ENCODE measurements at regions not wholly inside any gene's neighbourhood (a gene's known extent, or its start where the extent isn't known, plus 50 kb on each side); places are given as distances from the start of the nearest gene placed in this dataset.
"Not testable (repeated sequence)": the region's sequence is repeated elsewhere in the genome, so short reads cannot be mapped to it uniquely, and the experiment has no call there.

DNA sequence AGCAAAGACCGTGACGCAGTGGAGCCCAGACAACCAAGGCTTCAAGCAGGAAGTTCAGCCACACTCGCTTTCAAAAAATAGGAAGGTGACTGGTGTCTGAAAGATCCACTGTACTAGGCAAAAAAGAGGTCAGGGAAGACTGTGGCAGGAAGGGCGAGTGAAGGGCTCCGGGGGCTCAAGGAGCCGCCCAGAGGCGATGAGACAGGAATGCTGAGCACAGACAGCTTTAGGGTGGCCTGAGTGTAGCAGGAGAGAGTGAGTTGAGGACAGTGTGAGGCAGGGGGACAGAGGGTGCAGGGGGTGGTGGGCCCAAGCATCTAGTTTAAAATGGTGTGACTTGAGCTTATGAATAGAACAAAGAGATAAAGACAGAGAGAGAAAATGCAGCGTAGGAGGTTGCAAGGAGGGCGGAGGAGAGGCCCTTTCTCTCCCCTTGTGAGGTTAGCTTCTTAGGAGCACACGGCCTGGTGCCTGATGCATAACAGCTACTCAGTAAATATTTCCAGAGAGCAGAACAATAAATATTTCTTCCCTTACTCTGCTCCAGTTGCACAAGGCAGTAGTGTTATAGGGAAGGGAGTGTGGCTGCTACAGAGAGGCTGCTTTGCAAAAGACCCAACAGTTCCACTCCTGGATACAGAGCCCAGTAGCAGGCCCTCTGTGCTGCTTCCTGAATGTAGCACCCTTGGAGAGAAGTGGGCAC, 789.7 kb upstream of the RAB6C start:
- no peak for DNase-seq (ENCODE audit: extremely low read depth in 1 of 2, low read depth in 1 of 2)

DNA sequence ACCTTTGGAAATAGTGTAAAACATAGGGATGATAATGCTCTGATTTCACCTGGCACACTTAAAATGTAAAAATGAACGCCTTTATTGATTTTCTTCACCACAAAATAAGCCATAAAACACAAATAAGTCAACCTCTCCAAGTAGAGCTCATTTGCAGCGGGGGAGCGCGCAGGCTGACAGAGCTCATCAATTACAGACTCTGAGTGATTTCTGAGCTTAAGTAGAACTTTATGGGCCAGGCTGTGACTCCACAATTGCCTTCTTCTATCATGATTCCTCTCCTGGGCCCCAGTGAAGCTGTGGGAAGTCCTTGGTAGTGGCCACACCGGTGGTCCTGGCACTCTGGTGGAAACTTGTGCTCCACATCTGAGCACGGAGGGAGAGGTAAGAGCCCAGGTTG, 789.0 kb upstream of the RAB6C start:
- no peak for DNase-seq (ENCODE audit: extremely low read depth in 1 of 2, low read depth in 1 of 2)

- DNase-seq (ENCODE audit: extremely low read depth in 1 of 2, low read depth in 1 of 2), result no peak
Observed at GRCh38 chr2:129191530-129191929, 787.9 kb upstream of the RAB6C start.

GRCh38 chr2:129192117-129192516, 787.3 kb upstream of the RAB6C start:
- no peak for DNase-seq (ENCODE audit: extremely low read depth in 1 of 2, low read depth in 1 of 2)

DNA sequence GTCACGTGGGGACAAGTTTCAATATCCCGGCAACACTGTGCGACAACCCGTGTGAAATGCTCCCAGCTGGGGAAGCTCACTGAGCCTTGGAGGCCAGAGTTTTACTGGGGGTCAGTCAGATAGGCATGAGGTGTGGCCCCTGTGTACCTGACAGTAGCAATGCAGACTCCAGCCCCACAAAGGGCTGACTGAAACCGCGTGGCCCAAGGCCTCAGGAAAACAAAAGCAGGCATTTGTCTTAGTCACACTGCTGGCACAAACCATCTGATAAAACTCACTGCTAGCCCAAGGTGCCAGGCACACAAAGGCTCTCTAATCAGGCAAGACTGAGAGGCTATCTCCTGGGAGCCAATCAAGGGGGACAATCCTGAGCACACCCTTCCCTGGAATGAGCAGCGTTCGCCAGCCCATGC, 786.6 kb upstream of the RAB6C start:
- DNase-seq (ENCODE audit: extremely low read depth in 1 of 2, low read depth in 1 of 2), result no peak

DNA sequence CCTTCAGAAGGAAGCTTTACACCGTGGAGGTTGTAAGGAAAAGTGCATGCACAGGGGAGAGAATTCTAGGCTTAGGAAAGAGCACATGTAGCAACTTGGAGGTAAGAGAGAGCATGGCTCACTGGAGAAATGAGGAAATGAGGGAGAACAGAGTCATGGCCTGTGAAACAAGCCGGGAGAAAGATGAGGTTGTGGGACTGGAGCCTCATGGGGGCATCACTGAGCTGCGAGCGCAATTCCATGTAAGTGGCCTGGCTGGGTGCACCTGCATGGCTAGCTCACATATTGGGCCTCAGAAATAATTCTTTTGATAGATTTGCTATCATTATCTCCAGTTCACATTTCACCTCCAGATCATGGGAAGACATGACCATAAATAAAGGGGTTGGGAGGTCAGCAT, 785.5 kb upstream of the RAB6C start:
- no peak for DNase-seq (ENCODE audit: extremely low read depth in 1 of 2, low read depth in 1 of 2)

DNA sequence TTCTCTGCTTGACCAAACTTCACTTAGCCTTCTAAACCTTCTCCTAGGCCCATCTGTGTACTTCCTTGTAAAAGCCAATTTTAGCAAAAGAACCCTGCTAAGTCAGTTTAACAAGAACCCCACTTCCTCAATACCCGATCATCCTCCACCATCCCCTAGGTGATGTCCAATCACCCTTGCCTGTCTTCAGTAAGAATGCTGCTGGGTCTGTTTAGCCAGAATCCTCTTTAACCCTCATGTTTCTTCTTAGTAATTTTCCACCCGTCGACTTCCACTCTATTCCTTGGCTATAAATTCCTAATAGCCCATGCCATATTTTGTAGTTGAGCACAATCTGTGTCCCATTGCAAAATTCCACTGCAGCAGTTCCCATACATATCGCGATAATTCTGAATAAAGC, 780.0 kb upstream of the RAB6C start:
- no peak for DNase-seq (ENCODE audit: extremely low read depth in 1 of 2, low read depth in 1 of 2)

- no peak for DNase-seq (ENCODE audit: extremely low read depth in 1 of 2, low read depth in 1 of 2)
Observed at GRCh38 chr2:129201696-129202095, 777.8 kb upstream of the RAB6C start.

DNA sequence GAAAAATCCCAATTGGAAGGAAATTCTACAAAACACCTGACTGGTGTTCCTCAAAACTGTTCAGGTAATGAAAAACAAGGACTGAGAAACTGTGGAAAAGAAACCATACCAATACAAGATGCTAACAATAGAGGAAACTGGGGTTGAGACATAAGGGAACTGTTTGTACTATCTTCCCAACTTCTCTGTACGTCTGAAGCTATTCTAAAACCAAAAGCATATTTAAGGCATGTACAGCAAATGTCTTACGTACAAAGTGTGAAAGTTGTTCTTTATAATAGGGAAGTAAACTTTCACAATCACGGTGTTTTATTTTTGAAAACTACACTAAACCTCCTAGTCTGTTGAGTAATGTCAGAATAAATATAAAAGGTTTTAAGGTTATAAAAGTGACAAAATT, 776.1 kb upstream of the RAB6C start:
- DNase-seq (ENCODE audit: extremely low read depth in 1 of 2, low read depth in 1 of 2), result no peak

GRCh38 chr2:129204581-129204980, 774.9 kb upstream of the RAB6C start:
- not testable (repeated sequence) for DNase-seq (ENCODE audit: extremely low read depth in 1 of 2, low read depth in 1 of 2)

DNA sequence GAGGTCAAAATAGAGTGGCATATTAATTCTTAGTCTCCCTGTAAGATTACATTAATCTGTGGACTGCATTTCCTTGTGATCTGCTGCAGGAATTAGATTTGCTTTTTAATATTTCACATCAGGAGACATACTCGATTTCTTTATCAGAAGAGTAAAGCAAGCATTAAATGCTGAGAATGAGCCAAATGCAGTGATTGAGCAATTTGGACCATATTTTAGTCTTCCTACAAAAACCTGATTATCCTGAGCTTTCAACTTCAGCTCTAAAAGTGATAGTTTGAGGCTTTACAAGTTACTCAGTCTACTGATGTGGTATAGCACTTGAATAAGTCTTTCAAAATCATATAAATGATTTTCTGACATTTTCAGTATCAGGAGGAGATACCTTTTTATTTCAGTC, 774.3 kb upstream of the RAB6C start:
- no peak for DNase-seq (ENCODE audit: extremely low read depth in 1 of 2, low read depth in 1 of 2)

DNA sequence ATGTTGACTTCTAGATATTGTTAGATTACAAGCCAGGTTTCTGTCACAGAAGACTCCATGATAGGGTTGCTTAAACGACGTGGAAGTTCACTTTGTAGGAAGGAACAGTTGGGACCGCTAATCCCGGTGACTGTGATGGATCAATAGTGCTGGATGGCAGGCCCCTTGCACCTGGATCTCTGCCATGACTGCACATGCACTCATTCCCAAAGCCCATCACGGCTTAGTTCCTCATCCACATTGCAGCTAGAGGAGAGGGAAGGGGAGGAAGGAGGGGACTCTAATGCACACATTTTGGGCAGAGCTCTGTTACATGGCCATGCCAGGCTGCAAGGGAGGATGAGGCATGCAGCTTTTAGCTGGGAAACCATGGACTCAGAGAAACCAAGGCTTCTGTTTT, 773.7 kb upstream of the RAB6C start:
- DNase-seq (ENCODE audit: extremely low read depth in 1 of 2, low read depth in 1 of 2), result no peak

- no peak for DNase-seq (ENCODE audit: extremely low read depth in 1 of 2, low read depth in 1 of 2)
Observed at GRCh38 chr2:129212299-129212958, 767.0 kb upstream of the RAB6C start.

GRCh38 chr2:129224022-129224421, 755.4 kb upstream of the RAB6C start:
- DNase-seq (ENCODE audit: extremely low read depth in 1 of 2, low read depth in 1 of 2), result no peak

DNA sequence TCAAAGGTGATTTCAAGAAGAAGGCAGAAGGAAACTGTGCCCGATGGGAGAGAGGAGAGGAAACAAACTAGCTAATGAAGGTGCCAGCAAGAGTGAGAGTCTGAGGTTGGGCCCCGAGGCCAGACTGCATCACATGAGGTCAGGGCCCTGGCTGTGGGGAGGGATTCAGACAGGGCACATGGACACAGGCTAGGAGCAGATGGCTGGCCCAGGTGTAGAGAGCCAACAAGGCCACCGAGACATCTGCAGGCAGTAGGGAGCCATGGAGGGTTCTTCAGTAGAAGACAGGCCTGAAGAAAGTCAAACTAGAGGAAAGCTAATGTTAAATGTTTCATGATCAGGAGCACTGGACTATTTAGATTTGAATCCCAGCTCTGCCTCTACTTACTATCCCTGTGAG, 755.0 kb upstream of the RAB6C start:
- no peak for DNase-seq (ENCODE audit: extremely low read depth in 1 of 2, low read depth in 1 of 2)

DNA sequence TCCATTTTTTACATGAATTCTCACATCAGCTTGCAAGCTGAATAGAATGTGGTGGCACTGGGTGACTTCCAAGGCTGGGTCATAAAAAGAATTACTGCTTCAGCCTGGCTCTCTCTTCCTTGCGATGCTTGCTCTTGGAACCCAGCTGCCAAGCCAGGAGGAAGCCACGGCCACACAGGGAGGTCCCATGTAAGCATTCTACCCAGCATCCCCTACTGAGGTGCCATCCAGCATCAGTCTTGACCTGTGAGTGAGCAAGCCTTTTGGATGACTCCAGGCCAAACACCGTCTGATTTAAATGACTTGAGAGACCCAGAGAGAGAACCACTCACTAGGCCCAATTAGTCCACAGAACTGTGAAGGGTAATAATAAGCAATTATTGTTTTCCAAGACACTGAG, 750.3 kb upstream of the RAB6C start:
- DNase-seq (ENCODE audit: extremely low read depth in 1 of 2, low read depth in 1 of 2), result no peak

DNA sequence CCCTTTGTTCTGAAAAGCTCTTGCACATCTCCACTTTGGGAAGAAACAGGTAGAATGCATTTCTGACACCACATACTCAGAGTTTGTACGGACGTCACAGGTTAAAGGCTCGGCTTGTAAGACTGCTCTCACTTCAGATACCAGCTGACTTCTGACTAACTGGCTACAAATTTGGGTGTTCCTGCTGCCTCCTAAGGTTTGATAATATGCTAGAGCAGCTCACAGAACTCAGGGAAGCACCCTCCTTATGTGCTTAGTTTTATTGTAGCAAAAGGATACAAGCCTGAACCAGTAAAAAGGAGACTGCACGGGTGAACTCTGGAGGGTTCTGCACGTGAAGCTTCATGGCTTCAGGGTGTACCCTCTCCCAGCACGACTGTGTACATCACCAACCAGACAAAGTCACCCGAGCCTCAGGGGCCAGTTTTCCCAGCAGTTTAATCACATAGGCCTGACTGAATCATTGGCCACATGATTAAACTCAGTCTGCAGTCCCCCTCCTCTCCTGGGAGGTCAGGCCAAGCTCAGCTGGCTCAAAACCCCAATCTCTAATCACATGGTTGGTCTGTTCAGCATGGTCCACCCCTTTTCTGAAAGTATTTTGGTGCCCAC, 749.5 kb upstream of the RAB6C start:
- DNase-seq (ENCODE audit: extremely low read depth in 1 of 2, low read depth in 1 of 2), result no peak

- no peak for DNase-seq (ENCODE audit: extremely low read depth in 1 of 2, low read depth in 1 of 2)
Observed at GRCh38 chr2:129231924-129232323, 747.5 kb upstream of the RAB6C start.

DNA sequence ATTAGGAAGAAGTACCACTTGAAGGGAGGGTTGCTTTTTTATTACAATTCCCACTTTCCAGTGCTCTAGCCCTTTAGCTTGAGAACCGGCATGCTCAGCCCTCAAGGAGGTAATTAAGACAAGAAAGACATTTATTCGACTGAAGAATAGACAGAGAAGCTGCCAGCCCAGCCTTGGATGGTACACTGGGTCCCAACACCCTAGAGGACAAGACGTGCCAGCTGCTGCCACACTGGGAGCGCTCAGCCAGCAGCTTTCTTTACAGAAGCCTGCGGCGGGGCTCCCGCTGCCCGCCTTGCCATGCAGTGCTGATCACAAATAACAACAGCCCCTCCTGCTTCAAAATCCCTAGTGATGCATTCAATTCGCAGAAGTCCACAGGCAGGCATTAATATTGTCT, 746.3 kb upstream of the RAB6C start:
- DNase-seq (ENCODE audit: extremely low read depth in 1 of 2, low read depth in 1 of 2), result no peak

- no peak for DNase-seq (ENCODE audit: extremely low read depth in 1 of 2, low read depth in 1 of 2)
Observed at GRCh38 chr2:129233751-129234406, 745.6 kb upstream of the RAB6C start.

DNA sequence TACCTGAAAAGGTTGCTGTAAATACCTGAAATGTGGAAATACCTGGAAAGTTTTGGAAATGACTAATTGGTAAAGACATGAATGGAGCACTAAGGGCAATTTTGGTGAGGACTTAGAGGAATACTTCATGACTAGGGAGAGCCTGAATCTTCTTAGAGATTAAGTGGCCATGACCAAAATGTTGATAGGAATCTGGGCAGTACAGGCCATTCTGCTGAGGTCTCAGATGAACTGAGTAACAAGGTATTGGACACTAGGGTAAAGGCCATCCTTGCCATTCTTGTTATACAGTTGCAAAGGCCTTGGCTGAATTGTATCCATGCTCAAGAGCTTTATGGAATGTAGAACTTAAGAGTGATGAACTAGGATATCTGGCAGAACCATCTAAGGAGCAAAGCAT, 742.9 kb upstream of the RAB6C start:
- no peak for DNase-seq (ENCODE audit: extremely low read depth in 1 of 2, low read depth in 1 of 2)

All from stimulated activated CD8-positive, alpha-beta memory T cell treated with anti-CD3 and anti-CD28 coated beads, Interleukin-7, amount 100 ng/mL, for 48 hours (primary cell).